ENCODE measurements at regions not wholly inside any gene's neighbourhood (a gene's known extent, or its start where the extent isn't known, plus 50 kb on each side); places are given as distances from the start of the nearest gene placed in this dataset.

- no peaks in the 10 kb centered on the region for H3K9me3 ChIP-seq
- intact Hi-C loops (cut with DNase I): loop anchor here in 1 of 10 donors (10.0 kb wide), 1 partner anchor 95 kb away; no protein-coding TSS in a partner anchor
- 94 to 100% (median 97%) methylated on average over 2 of the region's 2 CpGs for WGBS, 4 donors
- no peak overlapping the region for H3K27ac ChIP-seq
- H3K4me1 ChIP-seq: peaks cover 0 to 17% (median 3%) of the 10 kb centered on the region in 12 donors
- TF ChIP-seq POLR2A (IDR thresholded peaks at IDR 0.05): no peak
- TF ChIP-seq CTCF (IDR thresholded peaks at IDR 0.05): no peak
- H3K4me3 ChIP-seq: no peak overlapping the region
- H3K27me3 ChIP-seq: peaks cover 0 to 2% (median 0%) of the 10 kb centered on the region in 9 donors
- no peaks in the 10 kb centered on the region for H3K36me3 ChIP-seq
- no peak for DNase-seq
- ATAC-seq: no peak
Observed at GRCh38 chr18:22099925-22100324, 69.5 kb upstream of the GATA6 start.

GRCh38 chr18:22101731-22102130 is 67.7 kb upstream of the GATA6 start:
- peaks cover 0 to 17% (median 3%) of the 10 kb centered on the region in 12 donors for H3K4me1 ChIP-seq
- no peak overlapping the region for H3K27ac ChIP-seq
- H3K9me3 ChIP-seq: no peaks in the 10 kb centered on the region
- TF ChIP-seq POLR2A (IDR thresholded peaks at IDR 0.05): no peak
- TF ChIP-seq CTCF (IDR thresholded peaks at IDR 0.05): no peak
- H3K36me3 ChIP-seq: no peaks in the 10 kb centered on the region
- 78 to 99% (median 92%) methylated on average over 4 of the region's 4 CpGs for WGBS, 4 donors
- ATAC-seq (no peak), DNase-seq (no peak)
- no peak overlapping the region for H3K4me3 ChIP-seq
- intact Hi-C loops (cut with DNase I): no loop called here
- peaks cover 0 to 2% (median 0%) of the 10 kb centered on the region in 9 donors for H3K27me3 ChIP-seq

- Histone ChIP-seq H3K27me3 (peaks cover 0 to 2% (median 0%) of the 10 kb centered on the region in 9 donors), H3K27ac (no peak overlapping the region), H3K4me3 (no peak overlapping the region), H3K4me1 (peaks cover 0 to 17% (median 3%) of the 10 kb centered on the region in 12 donors), H3K9me3 (no peaks in the 10 kb centered on the region), H3K36me3 (no peaks in the 10 kb centered on the region)
- intact Hi-C loops (cut with DNase I): no loop called here
- WGBS, 4 donors: 48 to 55% (median 51%) methylated on average over 7 of the region's 7 CpGs
- DNase-seq (no peak), ATAC-seq (peak in 2 of 4 donors; percentile 12 to 62)
- TF ChIP-seq CTCF (IDR thresholded peaks at IDR 0.05): no peak
- no peak for TF ChIP-seq POLR2A (IDR thresholded peaks at IDR 0.05)
Observed at GRCh38 chr18:22102953-22103646, 66.3 kb upstream of the GATA6 start.

GRCh38 chr18:22103647-22104031 is 65.8 kb upstream of the GATA6 start:
- Histone ChIP-seq H3K36me3 (no peaks in the 10 kb centered on the region), H3K4me3 (no peak overlapping the region), H3K27me3 (peaks cover 0 to 2% (median 0%) of the 10 kb centered on the region in 9 donors), H3K4me1 (peaks cover 0 to 14% (median 3%) of the 10 kb centered on the region in 12 donors), H3K27ac (no peak overlapping the region), H3K9me3 (no peaks in the 10 kb centered on the region)
- TF ChIP-seq CTCF (IDR thresholded peaks at IDR 0.05) (no peak), POLR2A (IDR thresholded peaks at IDR 0.05) (no peak)
- WGBS, 4 donors: 68 to 82% (median 74%) methylated on average over 6 of the region's 6 CpGs
- intact Hi-C loops (cut with DNase I): no loop called here
- DNase-seq (no peak), ATAC-seq (no peak)
